HCT116 (cell line): ENCODE measurements at regions not wholly inside any gene's neighbourhood (a gene's known extent, or its start where the extent isn't known, plus 50 kb on each side); places are given as distances from the start of the nearest gene placed in this dataset.

ENCODE experiments used
- ATAC-seq: fragments of 200-7000 bp; cut with Tn5 transposase; 2 replicates; pipeline ENCODE4 v1.9.1; 2020; ENCODE audit warnings: mild to moderate bottlenecking, moderate library complexity
- BruUV-seq: library from RNA; stranded (reverse); fragments of 400-500 nt; replicated peaks from 2 replicates; lab custom pipeline; 2021; lab: Mats Ljungman, UMichigan
- CTCF ChIA-PET: fragments of 300-600 bp; sonication (Branson Sonifier 250); formaldehyde crosslinking; loops from one replicate; lab custom pipeline; 2021; ENCODE audit warnings: antibody characterized with exemption; lab: Charles Lee
- POLR2A ChIA-PET: fragments of 300-600, 350-600 bp; sonication (Branson Sonifier 250); formaldehyde crosslinking; loops from one replicate; lab custom pipeline; 2021; ENCODE audit warnings: antibody characterized with exemption; lab: Charles Lee
- RAD21 ChIA-PET, 2 experiments: fragments of 300-600 bp; sonication (Branson Sonifier 250); formaldehyde crosslinking; loops; one replicate each; lab custom pipeline; 2023; ENCODE audit warnings: low total read pairs in 2 of 2; ENCODE audit not compliant: uncharacterized antibody in 2 of 2, unreplicated experiment in 2 of 2, low non-redundant PET in 1 of 2; lab: Charles Lee
- DNase-seq: peaks from one replicate; pipeline ENCODE4 v3.0.0-alpha.2; 2010; ENCODE audit warnings: low read depth, low spot score
- H2AFZ ChIP-seq: fragments of 200-600 bp; shearing (Covaris generic), sonication (generic); 2 replicates; pipeline ENCODE4 v1.6.1; 2017; ENCODE audit warnings: low read depth, mixed run types, mixed read lengths, antibody characterized with exemption, low read length; ENCODE audit not compliant: poor library complexity, severe bottlenecking
- H3K27ac ChIP-seq: 2 replicates; pipeline ENCODE4 v1.5.1; 2012; ENCODE audit warnings: low read depth, low read length
- H3K27me3 ChIP-seq: fragments of 200-600 bp; sonication (generic); 2 replicates; pipeline ENCODE4 v1.6.1; 2016; ENCODE audit warnings: mixed run types, low read length, mixed read lengths; ENCODE audit not compliant: insufficient read depth
- H3K36me3 ChIP-seq, 2 experiments: fragments of 200-500 bp in 1 of 2; fragments of 200-600 bp in 1 of 2; sonication (Bioruptor generic) in 1 of 2; sonication (generic) in 1 of 2; 2 replicates each; pipeline versions ENCODE4 v1.5.1 to v1.6.1; 2014 to 2016; ENCODE audit warnings: low read length in 2 of 2, inconsistent platforms in 1 of 2, mixed read lengths in 1 of 2, mixed run types in 1 of 2; ENCODE audit not compliant: insufficient read depth in 2 of 2, control insufficient read depth in 1 of 2
- H3K4me1 ChIP-seq, 2 experiments: fragments of 200-600 bp in 1 of 2; sonication (generic) in 1 of 2; 2 replicates each; pipeline versions ENCODE4 v1.5.1 to v1.6.1; 2012 to 2017; ENCODE audit warnings: low read length in 2 of 2, inconsistent platforms in 1 of 2, mild to moderate bottlenecking in 1 of 2, mixed read lengths in 1 of 2, mixed run types in 1 of 2, moderate library complexity in 1 of 2; ENCODE audit not compliant: insufficient read depth in 2 of 2, control insufficient read depth in 1 of 2
- H3K4me2 ChIP-seq: fragments of 200-600 bp; sonication (generic); 2 replicates; pipeline ENCODE4 v1.6.1; 2017; ENCODE audit warnings: mixed run types, low read length, mixed read lengths
- H3K4me3 ChIP-seq, 2 experiments: fragments of 200-600 bp in 1 of 2; sonication (generic) in 1 of 2; replicated peaks in 1 of 2; 2 replicates each; pipeline ENCODE4 v1.5.1; 2011 to 2016; ENCODE audit warnings: low read length in 2 of 2, control low read depth in 1 of 2, low read depth in 1 of 2, mild to moderate bottlenecking in 1 of 2, mixed read lengths in 1 of 2, mixed run types in 1 of 2
- H3K79me2 ChIP-seq: fragments of 200-600 bp; sonication (generic); 2 replicates; pipeline ENCODE4 v1.6.1; 2017; ENCODE audit warnings: mild to moderate bottlenecking, mixed run types, low read length, moderate library complexity, mixed read lengths; ENCODE audit not compliant: insufficient read depth
- H3K9ac ChIP-seq: fragments of 200-600 bp; sonication (generic); 2 replicates; pipeline ENCODE4 v1.6.1; 2016; ENCODE audit warnings: low read length, mixed read lengths
- H3K9me2 ChIP-seq: fragments of 200-600 bp; sonication (generic), shearing (Covaris generic); 2 replicates; pipeline ENCODE4 v1.6.1; 2017; ENCODE audit warnings: mixed run types, mild to moderate bottlenecking, moderate library complexity; ENCODE audit not compliant: insufficient read depth
- H3K9me3 ChIP-seq, 2 experiments: fragments of 200-500 bp in 1 of 2; fragments of 200-600 bp in 1 of 2; sonication (Bioruptor generic) in 1 of 2; sonication (generic) in 1 of 2; 2 replicates each; pipeline ENCODE4 v1.6.1; 2014 to 2017; ENCODE audit warnings: low read length in 2 of 2, mixed read lengths in 2 of 2, inconsistent platforms in 1 of 2, low read depth in 1 of 2, mild to moderate bottlenecking in 1 of 2, mixed run types in 1 of 2, moderate library complexity in 1 of 2; ENCODE audit not compliant: control insufficient read depth in 1 of 2, insufficient read depth in 1 of 2
- H4K20me1 ChIP-seq: fragments of 200-600 bp; sonication (generic), shearing (Covaris generic); 2 replicates; pipeline ENCODE4 v1.6.1; 2017; ENCODE audit warnings: mixed run types, mild to moderate bottlenecking, moderate library complexity; ENCODE audit not compliant: insufficient read depth
- CEBPB ChIP-seq: IDR thresholded peaks from 2 replicates; pipeline ENCODE4 v1.6.1; 2012; ENCODE audit warnings: low read depth
- CTCF ChIP-seq, 3 experiments: fragments of 200-600 bp in 1 of 3; sonication (generic) in 1 of 3; IDR thresholded peaks in 2 of 3; conservative IDR thresholded peaks in 1 of 3; 2 replicates each; pipeline ENCODE4 v1.5.1; 2012 to 2017; ENCODE audit warnings: low read depth in 2 of 3, low read length in 2 of 3, antibody characterized with exemption in 1 of 3, borderline replicate concordance in 1 of 3, control low read depth in 1 of 3, mild to moderate bottlenecking in 1 of 3, mixed read lengths in 1 of 3, mixed run types in 1 of 3, moderate library complexity in 1 of 3; ENCODE audit not compliant: insufficient read depth in 1 of 3
- ELF1 ChIP-seq: IDR thresholded peaks from 2 replicates; pipeline ENCODE4 v1.6.1; 2012; ENCODE audit warnings: low read depth, borderline replicate concordance
- EZH2phosphoT487 ChIP-seq: fragments of 200-600 bp; IDR thresholded peaks from 2 replicates; pipeline ENCODE4 v1.6.1; 2018; ENCODE audit warnings: antibody characterized with exemption, borderline replicate concordance
- JUND ChIP-seq: IDR thresholded peaks from 2 replicates; pipeline ENCODE4 v1.6.1; 2012
- POLR2AphosphoS5 ChIP-seq: IDR thresholded peaks from 2 replicates; pipeline ENCODE4 v1.6.1; 2011; ENCODE audit warnings: mild to moderate bottlenecking, low read depth, low read length, moderate library complexity
- RAD21 ChIP-seq: IDR thresholded peaks from 2 replicates; pipeline ENCODE4 v1.6.1; 2012; ENCODE audit warnings: low read depth, mild to moderate bottlenecking
- REST ChIP-seq: IDR thresholded peaks from 2 replicates; pipeline ENCODE4 v1.6.1; 2012; ENCODE audit warnings: low read depth
- SP1 ChIP-seq: IDR thresholded peaks from 2 replicates; pipeline ENCODE4 v1.6.1; 2012; ENCODE audit warnings: low read depth
- SRF ChIP-seq: IDR thresholded peaks from 2 replicates; pipeline ENCODE4 v1.6.1; 2012; ENCODE audit warnings: low read depth
- TCF7L2 ChIP-seq: IDR thresholded peaks from 2 replicates; pipeline ENCODE4 v1.7.0; 2011; ENCODE audit warnings: borderline replicate concordance, inconsistent platforms; ENCODE audit not compliant: insufficient read depth, insufficient read length; ENCODE audit errors: extremely low read depth
- YY1 ChIP-seq: IDR thresholded peaks from 2 replicates; pipeline ENCODE4 v1.6.1; 2011; ENCODE audit warnings: low read length, low read depth, moderate library complexity, mild to moderate bottlenecking; ENCODE audit not compliant: insufficient replicate concordance; ENCODE audit errors: extremely low read depth
- ZFX ChIP-seq: fragments of 450-650 bp; IDR thresholded peaks from 2 replicates; pipeline ENCODE4 v1.6.1; 2017
- intact Hi-C: fragments of 100-400 bp; cut with micrococcal nuclease; formaldehyde crosslinking; loops from 2 replicates; pipeline ENCODE4 v1.10.0; 2022

GRCh38 chr6:159443417-159443920 lies 249.6 kb downstream of the SOD2 start:
- POLR2A ChIA-PET = no interaction called here
- Histone ChIP-seq H3K27me3 (peaks cover 93% of the 10 kb centered on the region), H4K20me1 (no peaks in the 10 kb centered on the region), H3K4me3 (no peak overlapping the region), H3K36me3 (no peaks in the 10 kb centered on the region), H3K9me2 (no peaks in the 10 kb centered on the region), H3K4me1 (no peaks in the 10 kb centered on the region), H3K9me3 (no peaks in the 10 kb centered on the region), H2AFZ (no peak overlapping the region), H3K9ac (no peak overlapping the region), H3K4me2 (no peak overlapping the region), H3K27ac (no peak overlapping the region), H3K79me2 (no peaks in the 10 kb centered on the region)
- intact Hi-C loops = no loop called here
- BruUV-seq = no TSS peak
- DNase-seq (no peak), ATAC-seq (no peak)
- TF ChIP-seq POLR2AphosphoS5 (no peak), EZH2phosphoT487 (no peak), JUND (no peak), SRF (no peak), CTCF (IDR thresholded peaks at IDR 0.05 in 2 of 3, conservative IDR thresholded peaks at IDR 0.05 in 1 of 3; ENCODE audit: borderline replicate concordance in 1 of 3, insufficient read depth in 1 of 3, low read depth in 2 of 3, low read length in 2 of 3) (no peak), YY1 (no peak), RAD21 (no peak), ELF1 (no peak), CEBPB (no peak), TCF7L2 (no peak), SP1 (no peak), ZFX (no peak), REST (no peak)
- CTCF ChIA-PET = interaction anchor here (1.2 kb wide), 1 partner anchor 190 kb away, joined by 3 read pairs; no protein-coding TSS in a partner anchor
- RAD21 ChIA-PET = no interaction called here
